Tibial artery (tissue), 4 donors: ENCODE measurements at regions not wholly inside any gene's neighbourhood (a gene's known extent, or its start where the extent isn't known, plus 50 kb on each side); places are given as distances from the start of the nearest gene placed in this dataset.

Source experiments
- DNase-seq, 2 donors: peaks; one replicate each; pipeline ENCODE4 v3.0.0-alpha.2; 2019
- H3K27ac ChIP-seq, 2 donors: fragments of 200-600 bp; sonication (generic) in 1 of 2; 1 replicate in 1 of 2; 2 replicates in 1 of 2; pipeline ENCODE4 v1.5.1; 2018 to 2019; ENCODE audit warnings: mild to moderate bottlenecking in 1 of 2
- H3K27me3 ChIP-seq, 2 donors: fragments of 200-600 bp; sonication (generic) in 1 of 2; one replicate each; pipeline versions ENCODE4 v1.5.1 to v1.6.0; 2016 to 2019
- H3K36me3 ChIP-seq, 3 donors: fragments of 200-600 bp; sonication (generic) in 2 of 3; one replicate each; pipeline ENCODE4 v1.5.1; 2016 to 2019; ENCODE audit warnings: mild to moderate bottlenecking in 2 of 3
- H3K4me1 ChIP-seq, 4 donors: fragments of 200-600 bp; sonication (generic) in 2 of 4; 1 replicate in 3 of 4; 2 replicates in 1 of 4; pipeline ENCODE4 v1.5.1; 2016 to 2019
- H3K4me3 ChIP-seq, 2 donors: fragments of 200-600 bp; sonication (generic) in 1 of 2; 1 replicate in 1 of 2; 2 replicates in 1 of 2; pipeline ENCODE4 v1.5.1; 2018 to 2019; ENCODE audit warnings: mild to moderate bottlenecking in 2 of 2
- H3K9me3 ChIP-seq, 3 donors: fragments of 200-600 bp; sonication (generic) in 1 of 3; one replicate each; pipeline ENCODE4 v1.5.1; 2016 to 2019
- CTCF ChIP-seq, 2 experiments: fragments of 200-600 bp in 1 of 2; fragments of 450-650 bp in 1 of 2; IDR thresholded peaks; one replicate each; pipeline ENCODE4 v1.5.1; 2017 to 2019; ENCODE audit warnings: antibody characterized with exemption in 2 of 2, mild to moderate bottlenecking in 1 of 2, moderate library complexity in 1 of 2
- intact Hi-C: fragments of 100-400 bp; cut with DNase I; formaldehyde crosslinking; loops from one replicate; pipeline ENCODE4 v1.15.0; 2023; ENCODE audit warnings: low total_unique reads

GRCh38 chr2:217469203-217469810 is 533.5 kb downstream of the TNS1 start:
- no peak for TF ChIP-seq CTCF (IDR thresholded peaks at IDR 0.05)
- Histone ChIP-seq H3K27me3 (no peaks in the 10 kb centered on the region), H3K9me3 (no peaks in the 10 kb centered on the region), H3K36me3 (no peaks in the 10 kb centered on the region), H3K27ac (no peak overlapping the region), H3K4me3 (no peak overlapping the region), H3K4me1 (peaks cover 0 to 7% (median 0%) of the 10 kb centered on the region in 4 donors)
- intact Hi-C loops, result no loop called here
- DNase-seq, result no peak

GRCh38 chr2:217468042-217468830 is 534.6 kb downstream of the TNS1 start:
- Histone ChIP-seq H3K27me3 (no peaks in the 10 kb centered on the region), H3K36me3 (no peaks in the 10 kb centered on the region), H3K9me3 (no peaks in the 10 kb centered on the region), H3K27ac (no peak overlapping the region), H3K4me1 (peaks cover 0 to 7% (median 0%) of the 10 kb centered on the region in 4 donors), H3K4me3 (no peak overlapping the region)
- DNase-seq, result no peak
- intact Hi-C loops, result no loop called here
- no peak for TF ChIP-seq CTCF (IDR thresholded peaks at IDR 0.05)

- DNase-seq, result peak in 1 of 2 donors; percentile 35
- no peak for TF ChIP-seq CTCF (IDR thresholded peaks at IDR 0.05)
- Histone ChIP-seq H3K36me3 (no peaks in the 10 kb centered on the region), H3K27ac (no peak overlapping the region), H3K9me3 (no peaks in the 10 kb centered on the region), H3K27me3 (no peaks in the 10 kb centered on the region), H3K4me1 (peaks cover 0 to 12% (median 0%) of the 10 kb centered on the region in 4 donors), H3K4me3 (no peak overlapping the region)
- intact Hi-C loops, result no loop called here
Measured at GRCh38 chr2:217467331-217467730, 535.5 kb downstream of the TNS1 start.

GRCh38 chr2:217466805-217467204 is 536.0 kb downstream of the TNS1 start:
- no peak overlapping the region for H3K4me3 ChIP-seq
- H3K9me3 ChIP-seq, result no peaks in the 10 kb centered on the region
- H3K27ac ChIP-seq, result no peak overlapping the region
- DNase-seq, result no peak
- no peak for TF ChIP-seq CTCF (IDR thresholded peaks at IDR 0.05)
- peaks cover 0 to 15% (median 0%) of the 10 kb centered on the region in 4 donors for H3K4me1 ChIP-seq
- no peaks in the 10 kb centered on the region for H3K36me3 ChIP-seq
- intact Hi-C loops, result no loop called here
- no peaks in the 10 kb centered on the region for H3K27me3 ChIP-seq

- no peak for TF ChIP-seq CTCF (IDR thresholded peaks at IDR 0.05)
- no peaks in the 10 kb centered on the region for H3K9me3 ChIP-seq
- no peak overlapping the region for H3K4me3 ChIP-seq
- H3K36me3 ChIP-seq, result no peaks in the 10 kb centered on the region
- H3K27me3 ChIP-seq, result no peaks in the 10 kb centered on the region
- no peak overlapping the region for H3K27ac ChIP-seq
- intact Hi-C loops, result no loop called here
- peaks cover 0 to 15% (median 0%) of the 10 kb centered on the region in 4 donors for H3K4me1 ChIP-seq
- DNase-seq, result no peak
Measured at GRCh38 chr2:217466104-217466503, 536.7 kb downstream of the TNS1 start.
